HepG2 (cell line): ENCODE measurements at regions not wholly inside any gene's neighbourhood (a gene's known extent, or its start where the extent isn't known, plus 50 kb on each side); places are given as distances from the start of the nearest gene placed in this dataset.

Source experiments
- ATAC-seq: fragments of 200-7000 bp; cut with Tn5 transposase; 3 replicates; pipeline ENCODE4 v1.9.1; 2020; ENCODE audit warnings: mild to moderate bottlenecking, moderate library complexity
- BruUV-seq: library from RNA; stranded (reverse); fragments of 400-500 nt; replicated peaks from 2 replicates; lab custom pipeline; 2021; lab: Mats Ljungman, UMichigan
- CTCF ChIA-PET: fragments of 300-600 bp; formaldehyde crosslinking; extraction: SDS; loops from one replicate; lab custom pipeline; 2021; ENCODE audit warnings: low total read pairs, inconsistent platforms, low intra/inter-chr PET ratio; lab: Yijun Ruan, JAX
- POLR2A ChIA-PET: fragments of 350-600 bp; sonication (Branson Sonifier 250); formaldehyde crosslinking; loops from one replicate; lab custom pipeline; 2020; ENCODE audit warnings: antibody characterized with exemption, inconsistent platforms; lab: Yijun Ruan, JAX
- DNase-seq: peaks from one replicate; pipeline ENCODE4 v3.0.0-alpha.2; 2015; ENCODE audit warnings: low spot score
- FAIRE-seq: peaks from 3 replicates; lab custom pipeline; 2011; peaks lifted over from hg19 to GRCh38; lab: Jason Lieb, UNC
- H2AFZ ChIP-seq: one replicate; pipeline ENCODE4 v1.6.1; 2011; ENCODE audit warnings: low read length, inconsistent platforms
- H3K27ac ChIP-seq: fragments of 300-600 bp; 3 replicates; pipeline ENCODE4 v1.8.0; 2011; ENCODE audit warnings: mixed run types, mild to moderate bottlenecking, mixed read lengths, low read length, inconsistent platforms; ENCODE audit not compliant: insufficient read depth; ENCODE audit errors: extremely low read length
- H3K27me3 ChIP-seq, 2 experiments: fragments of 200-600 bp in 1 of 2; 2 replicates in 1 of 2; 3 replicates in 1 of 2; pipeline versions ENCODE4 v1.6.0 to v1.8.0; 2011; ENCODE audit warnings: low read length in 2 of 2, mild to moderate bottlenecking in 2 of 2, moderate library complexity in 2 of 2, inconsistent platforms in 1 of 2; ENCODE audit not compliant: insufficient read depth in 2 of 2, control insufficient read depth in 1 of 2
- H3K36me3 ChIP-seq, 2 experiments: fragments of 200-600 bp in 1 of 2; replicated peaks in 1 of 2; 2 replicates in 1 of 2; 3 replicates in 1 of 2; pipeline versions ENCODE4 v1.5.1 to v1.8.0; 2011; ENCODE audit warnings: low read length in 2 of 2, inconsistent platforms in 1 of 2; ENCODE audit not compliant: insufficient read depth in 2 of 2, control insufficient read depth in 1 of 2
- H3K4me1 ChIP-seq: 2 replicates; pipeline ENCODE4 v1.5.1; 2012; ENCODE audit warnings: low read length, inconsistent platforms; ENCODE audit not compliant: insufficient read depth
- H3K4me2 ChIP-seq: 2 replicates; pipeline ENCODE4 v1.6.0; 2011; ENCODE audit warnings: low read depth, low read length, inconsistent platforms
- H3K4me3 ChIP-seq, 3 experiments: fragments of 200-600 bp in 1 of 3; sonication (generic), shearing (Covaris generic) in 1 of 3; replicated peaks in 1 of 3; 2 replicates each; pipeline ENCODE4 v1.5.1; 2011 to 2016; ENCODE audit warnings: low read length in 3 of 3, inconsistent platforms in 2 of 3, low read depth in 2 of 3, mild to moderate bottlenecking in 2 of 3, control low read depth in 1 of 3, mixed read lengths in 1 of 3; ENCODE audit not compliant: insufficient read depth in 1 of 3
- H3K79me2 ChIP-seq: one replicate; pipeline ENCODE4 v1.6.1; 2011; ENCODE audit warnings: low read length, inconsistent platforms; ENCODE audit not compliant: insufficient read depth
- H3K9ac ChIP-seq: 2 replicates; pipeline ENCODE4 v1.6.0; 2011; ENCODE audit warnings: mild to moderate bottlenecking, low read depth, low read length, inconsistent platforms; ENCODE audit not compliant: insufficient read depth
- H3K9me3 ChIP-seq: 2 replicates; pipeline ENCODE4 v1.5.1; 2012; ENCODE audit warnings: mild to moderate bottlenecking, low read length
- H4K20me1 ChIP-seq: 2 replicates; pipeline ENCODE4 v1.6.0; 2011; ENCODE audit warnings: inconsistent platforms, mild to moderate bottlenecking, low read length, moderate library complexity; ENCODE audit not compliant: insufficient read depth
- ATF7-NPFF ChIP-seq: sonication (generic); formaldehyde crosslinking; IDR thresholded peaks from 2 replicates; pipeline ENCODE4 v1.8.1; 2023; ENCODE audit warnings: mild to moderate bottlenecking, low read depth, missing genetic modification reagents, moderate library complexity
- ISX ChIP-seq: sonication (generic); formaldehyde crosslinking; conservative IDR thresholded peaks from 2 replicates; pipeline ENCODE4 v1.5.0; 2020; ENCODE audit warnings: missing genetic modification reagents
- KMT2B ChIP-seq: IDR thresholded peaks from 2 replicates; pipeline ENCODE4 v1.6.1; 2016; ENCODE audit warnings: missing genetic modification reagents, missing compliant biosample characterization
- MXD4 ChIP-seq: IDR thresholded peaks from 2 replicates; pipeline ENCODE4 v1.6.1; 2016; ENCODE audit warnings: mild to moderate bottlenecking, missing biosample characterization, missing genetic modification reagents
- NFRKB ChIP-seq: fragments of 450-650 bp; IDR thresholded peaks from 2 replicates; pipeline ENCODE4 v1.6.1; 2017
- PTBP1 ChIP-seq: fragments of 200-400 bp; formaldehyde crosslinking; IDR thresholded peaks from 2 replicates; pipeline ENCODE4 v1.6.1; 2018; ENCODE audit warnings: low read length, low read depth; ENCODE audit not compliant: poor library complexity, severe bottlenecking
- RBM22 ChIP-seq: fragments of 200-400 bp; formaldehyde crosslinking; optimal IDR thresholded peaks from 2 replicates; pipeline ENCODE3; 2017; ENCODE audit warnings: mild to moderate bottlenecking, low read length, moderate library complexity
- SUZ12 ChIP-seq: fragments of 150-350 bp; IDR thresholded peaks from 2 replicates; pipeline ENCODE4 v1.6.1; 2014; ENCODE audit warnings: low read depth, low read length
- XRCC5 ChIP-seq: fragments of 200-400 bp; formaldehyde crosslinking; optimal IDR thresholded peaks from 2 replicates; pipeline ENCODE3; 2017; ENCODE audit warnings: mild to moderate bottlenecking, low read length
- YEATS4 ChIP-seq: sonication (generic); formaldehyde crosslinking; IDR thresholded peaks from 2 replicates; pipeline ENCODE4 v1.4.0; 2020; ENCODE audit warnings: missing genetic modification reagents, borderline replicate concordance
- ZNF569 ChIP-seq: sonication (generic); formaldehyde crosslinking; IDR thresholded peaks from 2 replicates; pipeline ENCODE4 v1.5.0; 2020; ENCODE audit warnings: mild to moderate bottlenecking, missing genetic modification reagents, moderate library complexity, borderline replicate concordance
- ZNF782 ChIP-seq: sonication (generic); formaldehyde crosslinking; IDR thresholded peaks from 2 replicates; pipeline ENCODE4 v1.4.0; 2020; ENCODE audit warnings: missing genetic modification reagents, mild to moderate bottlenecking, borderline replicate concordance
- WGBS: methylation state at CpG from one replicate; pipeline ENCODE4 v1.1.6; 2017; ENCODE audit warnings: low lambda C conversion rate; 5-methylcytosine and 5-hydroxymethylcytosine counted together
- in situ Hi-C: cut with HindIII; loops from 2 replicates; pipeline ENCODE4 v1.10.0; 2017; ENCODE audit warnings: low pct_unique_long_range_greater_than_20kb; ENCODE audit not compliant: extremely low pct_ligation_motif_present
- intact Hi-C: fragments of 100-400 bp; cut with micrococcal nuclease; formaldehyde crosslinking; loops from one replicate; pipeline ENCODE4 v1.10.0; 2022; ENCODE audit not compliant: unreplicated experiment
- TF ChIP-seq, protein P1 (sequence below): sonication (generic); formaldehyde crosslinking; IDR thresholded peaks from 2 replicates; pipeline ENCODE4 v1.5.1; 2020; ENCODE audit warnings: missing genetic modification reagents, mild to moderate bottlenecking, borderline replicate concordance
- TF ChIP-seq, protein P2 (sequence below): IDR thresholded peaks from 2 replicates; pipeline ENCODE4 v1.6.1; 2016; ENCODE audit warnings: missing compliant biosample characterization, missing genetic modification reagents, borderline replicate concordance
- TF ChIP-seq, protein P3 (sequence below): sonication (generic); formaldehyde crosslinking; IDR thresholded peaks from 2 replicates; pipeline ENCODE4 v1.4.0; 2020; ENCODE audit warnings: missing genetic modification reagents, borderline replicate concordance

DNA sequence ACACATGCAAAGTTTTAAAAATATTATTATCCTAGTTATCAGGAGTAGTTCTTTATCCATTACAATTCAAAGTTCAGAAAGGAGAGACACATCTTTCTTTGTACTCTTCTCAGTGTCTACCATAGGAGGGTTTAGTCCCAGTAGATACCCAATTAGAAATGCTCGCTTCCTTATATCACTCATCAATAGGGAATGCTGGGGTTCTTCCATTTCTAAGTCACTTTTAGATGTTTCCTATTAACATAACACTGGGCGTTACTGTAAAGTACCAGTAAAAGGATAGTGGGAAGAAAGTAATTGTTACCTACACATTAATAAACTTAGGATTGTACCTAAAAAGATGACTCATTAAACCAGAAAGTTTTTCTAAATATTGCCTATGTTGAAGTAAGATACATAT, 348.3 kb upstream of the CDH6 start:
- 1% methylated on average over 2 of the region's 2 CpGs for WGBS

More for the DNA sequence above, 348.3 kb upstream of the CDH6 start:
- in situ Hi-C loops, result no loop called here
- Histone ChIP-seq H3K27ac (no peak overlapping the region), H3K9ac (no peak overlapping the region), H3K9me3 (no peaks in the 10 kb centered on the region), H3K4me2 (no peak overlapping the region), H3K36me3 (no peaks in the 10 kb centered on the region), H2AFZ (no peak overlapping the region), H3K4me1 (no peaks in the 10 kb centered on the region), H3K79me2 (no peaks in the 10 kb centered on the region), H4K20me1 (no peaks in the 10 kb centered on the region), H3K27me3 (no peaks in the 10 kb centered on the region), H3K4me3 (no peak overlapping the region)
- no peak for TF ChIP-seq MXD4 (CRISPR knock-in tag)
- TF ChIP-seq ZNF782 (CRISPR knock-in tag), result no peak
- no peak for TF ChIP-seq SUZ12
- TF ChIP-seq NFRKB, result no peak
- TF ChIP-seq ZNF569, result no peak
- TF ChIP-seq, protein P1, sequence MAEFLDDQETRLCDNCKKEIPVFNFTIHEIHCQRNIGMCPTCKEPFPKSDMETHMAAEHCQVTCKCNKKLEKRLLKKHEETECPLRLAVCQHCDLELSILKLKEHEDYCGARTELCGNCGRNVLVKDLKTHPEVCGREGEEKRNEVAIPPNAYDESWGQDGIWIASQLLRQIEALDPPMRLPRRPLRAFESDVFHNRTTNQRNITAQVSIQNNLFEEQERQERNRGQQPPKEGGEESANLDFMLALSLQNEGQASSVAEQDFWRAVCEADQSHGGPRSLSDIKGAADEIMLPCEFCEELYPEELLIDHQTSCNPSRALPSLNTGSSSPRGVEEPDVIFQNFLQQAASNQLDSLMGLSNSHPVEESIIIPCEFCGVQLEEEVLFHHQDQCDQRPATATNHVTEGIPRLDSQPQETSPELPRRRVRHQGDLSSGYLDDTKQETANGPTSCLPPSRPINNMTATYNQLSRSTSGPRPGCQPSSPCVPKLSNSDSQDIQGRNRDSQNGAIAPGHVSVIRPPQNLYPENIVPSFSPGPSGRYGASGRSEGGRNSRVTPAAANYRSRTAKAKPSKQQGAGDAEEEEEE, result no peak
- no peak for TF ChIP-seq ATF7-NPFF (CRISPR knock-in tag)
- no peak for TF ChIP-seq YEATS4 (CRISPR knock-in tag)
- no peak for TF ChIP-seq KMT2B (CRISPR knock-in tag)
- no peak for TF ChIP-seq RBM22
- no peak for TF ChIP-seq PTBP1
- no peak for TF ChIP-seq ISX (CRISPR knock-in tag)
- TF ChIP-seq XRCC5, result no peak
- TF ChIP-seq, protein P2, sequence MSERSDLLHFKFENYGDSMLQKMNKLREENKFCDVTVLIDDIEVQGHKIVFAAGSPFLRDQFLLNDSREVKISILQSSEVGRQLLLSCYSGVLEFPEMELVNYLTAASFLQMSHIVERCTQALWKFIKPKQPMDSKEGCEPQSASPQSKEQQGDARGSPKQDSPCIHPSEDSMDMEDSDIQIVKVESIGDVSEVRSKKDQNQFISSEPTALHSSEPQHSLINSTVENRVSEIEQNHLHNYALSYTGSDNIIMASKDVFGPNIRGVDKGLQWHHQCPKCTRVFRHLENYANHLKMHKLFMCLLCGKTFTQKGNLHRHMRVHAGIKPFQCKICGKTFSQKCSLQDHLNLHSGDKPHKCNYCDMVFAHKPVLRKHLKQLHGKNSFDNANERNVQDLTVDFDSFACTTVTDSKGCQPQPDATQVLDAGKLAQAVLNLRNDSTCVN (CRISPR knock-in tag), result no peak
- TF ChIP-seq, protein P3, sequence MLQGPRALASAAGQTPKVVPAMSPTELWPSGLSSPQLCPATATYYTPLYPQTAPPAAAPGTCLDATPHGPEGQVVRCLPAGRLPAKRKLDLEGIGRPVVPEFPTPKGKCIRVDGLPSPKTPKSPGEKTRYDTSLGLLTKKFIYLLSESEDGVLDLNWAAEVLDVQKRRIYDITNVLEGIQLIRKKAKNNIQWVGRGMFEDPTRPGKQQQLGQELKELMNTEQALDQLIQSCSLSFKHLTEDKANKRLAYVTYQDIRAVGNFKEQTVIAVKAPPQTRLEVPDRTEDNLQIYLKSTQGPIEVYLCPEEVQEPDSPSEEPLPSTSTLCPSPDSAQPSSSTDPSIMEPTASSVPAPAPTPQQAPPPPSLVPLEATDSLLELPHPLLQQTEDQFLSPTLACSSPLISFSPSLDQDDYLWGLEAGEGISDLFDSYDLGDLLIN (CRISPR knock-in tag), result no peak
- ATAC-seq (no peak), DNase-seq (no peak), FAIRE-seq (no peak)
- intact Hi-C loops, result no loop called here
- no TSS peak for BruUV-seq
- POLR2A ChIA-PET, result no interaction called here
- CTCF ChIA-PET, result no interaction called here
